Spleen (tissue), 11 donors: ENCODE measurements at regions not wholly inside any gene's neighbourhood (a gene's known extent, or its start where the extent isn't known, plus 50 kb on each side); places are given as distances from the start of the nearest gene placed in this dataset.

Experiments used
- DNase-seq: peaks from one replicate; pipeline ENCODE4 v3.0.0-alpha.2; 2020
- H3K27ac ChIP-seq, 8 donors: fragments of 200-600 bp; sonication (generic) in 7 of 8; 1 replicate in 4 of 8; 2 replicates in 4 of 8; pipeline versions ENCODE4 v1.5.0 to v1.8.0; 2016 to 2021; ENCODE audit warnings: inconsistent platforms in 4 of 8, mild to moderate bottlenecking in 4 of 8, moderate library complexity in 1 of 8
- H3K27me3 ChIP-seq, 7 donors: fragments of 200-600 bp; sonication (generic) in 6 of 7; replicated peaks in 1 of 7; 1 replicate in 4 of 7; 2 replicates in 3 of 7; pipeline versions ENCODE4 v1.5.0 to v1.8.0; 2016 to 2021; ENCODE audit warnings: inconsistent platforms in 3 of 7, mild to moderate bottlenecking in 1 of 7
- H3K36me3 ChIP-seq, 6 donors: fragments of 200-600 bp; sonication (generic) in 5 of 6; 1 replicate in 4 of 6; 2 replicates in 2 of 6; pipeline versions ENCODE4 v1.5.0 to v1.8.0; 2016 to 2021; ENCODE audit warnings: inconsistent platforms in 2 of 6
- H3K4me1 ChIP-seq, 6 donors: fragments of 200-600 bp; sonication (generic) in 5 of 6; 1 replicate in 3 of 6; 2 replicates in 3 of 6; pipeline versions ENCODE4 v1.5.0 to v1.8.0; 2016 to 2021; ENCODE audit warnings: inconsistent platforms in 3 of 6
- H3K4me3 ChIP-seq, 8 donors: fragments of 200-600 bp; sonication (generic) in 7 of 8; 1 replicate in 4 of 8; 2 replicates in 4 of 8; pipeline versions ENCODE4 v1.5.0 to v1.8.0; 2016 to 2021; ENCODE audit warnings: inconsistent platforms in 4 of 8, mild to moderate bottlenecking in 4 of 8, moderate library complexity in 2 of 8
- H3K9me3 ChIP-seq, 8 donors: fragments of 200-600 bp; sonication (generic) in 7 of 8; 1 replicate in 4 of 8; 2 replicates in 4 of 8; pipeline versions ENCODE4 v1.5.0 to v1.8.0; 2016 to 2021; ENCODE audit warnings: inconsistent platforms in 4 of 8
- CTCF ChIP-seq, 11 experiments: fragments of 200-600 bp in 7 of 11; fragments of 450-650 bp in 4 of 11; sonication (generic) in 4 of 11; IDR thresholded peaks in 8 of 11; conservative IDR thresholded peaks in 3 of 11; 1 replicate in 7 of 11; 2 replicates in 4 of 11; pipeline versions ENCODE4 v1.4.0 to v1.8.0; 2016 to 2021; ENCODE audit warnings: antibody characterized with exemption in 11 of 11, inconsistent platforms in 4 of 11, mild to moderate bottlenecking in 1 of 11
- POLR2A ChIP-seq, 3 donors: fragments of 450-650 bp; IDR thresholded peaks; one replicate each; pipeline ENCODE4 v1.5.1; 2017; ENCODE audit warnings: antibody characterized with exemption in 3 of 3, mild to moderate bottlenecking in 1 of 3
- POLR2AphosphoS5 ChIP-seq, 3 donors: sonication (generic); formaldehyde crosslinking; IDR thresholded peaks; one replicate each; pipeline ENCODE4 v1.5.1; 2017; ENCODE audit warnings: antibody characterized with exemption in 3 of 3
- WGBS, 5 donors: extraction: QIAGEN DNeasy Blood & Tissue Kit in 3 of 5; methylation state at CpG; one replicate each; pipeline versions ENCODE4 v1.1.5 to v1.1.7; 2013 to 2018; 5-methylcytosine and 5-hydroxymethylcytosine counted together
- intact Hi-C: fragments of 100-400 bp; cut with DNase I; formaldehyde crosslinking; loops from one replicate; pipeline ENCODE4 v1.15.0; 2023; ENCODE audit warnings: low total_unique reads
- donor health status: healthy with polysubstance abuse.
- donor health status: DM: no; HTN: no; CAD: no; lungs with moderate emphysema.
- donor health status: DM: no; HTN: no; CAD: no.
- donor health status: Bipolar disorder and iron deficiency.
- donor health status: healthy.
- donor health status: DM: no; HTN: no; CAD: no.
- donor health status: DM: yes; HTN: yes; CAD: no.

GRCh38 chr4:35836596-35836995 is 407.7 kb downstream of the ARAP2 start:
- Histone ChIP-seq H3K4me1 (no peaks in the 10 kb centered on the region), H3K27ac (no peak overlapping the region), H3K9me3 (peaks cover 0 to 3% (median 0%) of the 10 kb centered on the region in 8 donors), H3K36me3 (no peaks in the 10 kb centered on the region), H3K27me3 (no peaks in the 10 kb centered on the region), H3K4me3 (no peak overlapping the region)
- intact Hi-C loops, result no loop called here
- TF ChIP-seq POLR2AphosphoS5 (IDR thresholded peaks at IDR 0.05) (no peak), POLR2A (IDR thresholded peaks at IDR 0.05) (no peak), CTCF (IDR thresholded peaks at IDR 0.05 in 8 of 11, conservative IDR thresholded peaks at IDR 0.05 in 3 of 11) (no peak)
- no peak for DNase-seq

DNA sequence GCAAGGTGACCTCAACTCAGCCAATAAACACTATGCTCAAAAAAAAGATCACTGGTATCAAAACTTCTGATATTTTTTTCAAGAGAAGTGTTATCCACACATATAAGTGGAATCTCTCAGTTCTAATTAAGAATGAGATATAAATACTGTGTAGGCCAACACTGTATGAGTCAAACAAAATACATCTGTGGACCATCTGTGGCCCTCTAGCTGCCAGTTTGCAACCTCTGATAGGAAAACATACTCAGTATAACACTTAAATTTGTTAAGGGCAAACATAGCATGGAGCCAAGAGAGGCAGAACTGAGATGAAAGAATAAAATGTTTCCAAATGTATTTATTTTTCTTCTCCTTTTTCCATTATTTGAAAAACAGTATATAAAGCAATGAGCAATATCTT is 377.3 kb downstream of the ARAP2 start:
- no peak for DNase-seq
- Histone ChIP-seq H3K4me3 (no peak overlapping the region), H3K36me3 (no peaks in the 10 kb centered on the region), H3K4me1 (no peaks in the 10 kb centered on the region), H3K27ac (no peak overlapping the region), H3K9me3 (peaks cover 0 to 5% (median 0%) of the 10 kb centered on the region in 8 donors), H3K27me3 (no peaks in the 10 kb centered on the region)
- intact Hi-C loops, result no loop called here
- TF ChIP-seq CTCF (IDR thresholded peaks at IDR 0.05 in 8 of 11, conservative IDR thresholded peaks at IDR 0.05 in 3 of 11) (no peak), POLR2AphosphoS5 (IDR thresholded peaks at IDR 0.05) (no peak), POLR2A (IDR thresholded peaks at IDR 0.05) (no peak)

GRCh38 chr4:35872273-35872672 is 372.0 kb downstream of the ARAP2 start:
- H3K4me3 ChIP-seq, result no peak overlapping the region
- H3K9me3 ChIP-seq, result no peaks in the 10 kb centered on the region
- H3K36me3 ChIP-seq, result no peaks in the 10 kb centered on the region
- 79 to 97% (median 93%) methylated on average over 1 of the region's 1 CpG for WGBS, 5 donors
- TF ChIP-seq POLR2A (IDR thresholded peaks at IDR 0.05), result no peak
- no peak for TF ChIP-seq CTCF (IDR thresholded peaks at IDR 0.05 in 8 of 11, conservative IDR thresholded peaks at IDR 0.05 in 3 of 11)
- TF ChIP-seq POLR2AphosphoS5 (IDR thresholded peaks at IDR 0.05), result no peak
- H3K27me3 ChIP-seq, result no peaks in the 10 kb centered on the region
- no peak overlapping the region for H3K27ac ChIP-seq
- H3K4me1 ChIP-seq, result no peaks in the 10 kb centered on the region
- DNase-seq, result no peak
- intact Hi-C loops, result no loop called here

GRCh38 chr4:35879479-35879878 is 364.8 kb downstream of the ARAP2 start:
- Histone ChIP-seq H3K27me3 (no peaks in the 10 kb centered on the region), H3K27ac (no peak overlapping the region), H3K4me3 (no peak overlapping the region), H3K36me3 (no peaks in the 10 kb centered on the region), H3K9me3 (no peaks in the 10 kb centered on the region), H3K4me1 (no peaks in the 10 kb centered on the region)
- DNase-seq, result no peak
- TF ChIP-seq POLR2AphosphoS5 (IDR thresholded peaks at IDR 0.05) (no peak), POLR2A (IDR thresholded peaks at IDR 0.05) (no peak), CTCF (IDR thresholded peaks at IDR 0.05 in 8 of 11, conservative IDR thresholded peaks at IDR 0.05 in 3 of 11) (no peak)
- 78 to 90% (median 80%) methylated on average over 6 of the region's 6 CpGs for WGBS, 5 donors
- intact Hi-C loops, result no loop called here
